Liver (tissue), 8 donors: ENCODE measurements at regions not wholly inside any gene's neighbourhood (a gene's known extent, or its start where the extent isn't known, plus 50 kb on each side); places are given as distances from the start of the nearest gene placed in this dataset.

Source experiments
- DNase-seq: peaks from one replicate; pipeline ENCODE4 v3.0.0-alpha.2; 2017; ENCODE audit warnings: low spot score
- H3K27ac ChIP-seq, 2 donors: one replicate each; pipeline ENCODE4 v1.7.0; 2013; ENCODE audit warnings: inconsistent platforms in 2 of 2, low read length in 2 of 2, control low read depth in 1 of 2, low read depth in 1 of 2, mild to moderate bottlenecking in 1 of 2
- H3K27me3 ChIP-seq, 4 donors: one replicate each; pipeline versions ENCODE4 v1.6.1 to v1.7.0; 2013; ENCODE audit warnings: low read length in 3 of 4, inconsistent platforms in 1 of 4, mild to moderate bottlenecking in 1 of 4, moderate library complexity in 1 of 4; ENCODE audit not compliant: control insufficient read depth in 4 of 4, insufficient read depth in 4 of 4
- H3K36me3 ChIP-seq, 4 donors: one replicate each; pipeline versions ENCODE4 v1.6.1 to v1.7.0; 2013; ENCODE audit warnings: low read length in 3 of 4, mild to moderate bottlenecking in 3 of 4, low read depth in 1 of 4, moderate library complexity in 1 of 4; ENCODE audit not compliant: control insufficient read depth in 4 of 4, insufficient read depth in 3 of 4
- H3K4me1 ChIP-seq, 4 donors: one replicate each; pipeline versions ENCODE4 v1.6.1 to v1.7.0; 2013; ENCODE audit warnings: low read length in 3 of 4, mild to moderate bottlenecking in 3 of 4, moderate library complexity in 1 of 4; ENCODE audit not compliant: control insufficient read depth in 4 of 4, insufficient read depth in 4 of 4
- H3K4me3 ChIP-seq, 3 donors: one replicate each; pipeline versions ENCODE4 v1.6.1 to v1.7.0; 2013; ENCODE audit warnings: low read length in 3 of 3, control low read depth in 1 of 3, low read depth in 1 of 3, mild to moderate bottlenecking in 1 of 3
- H3K9ac ChIP-seq, 2 donors: one replicate each; pipeline ENCODE4 v1.7.0; 2013; ENCODE audit warnings: low read length in 2 of 2, mild to moderate bottlenecking in 2 of 2, moderate library complexity in 2 of 2, control low read depth in 1 of 2, low read depth in 1 of 2
- H3K9me3 ChIP-seq, 4 donors: one replicate each; pipeline versions ENCODE4 v1.6.1 to v1.7.0; 2013; ENCODE audit warnings: low read length in 3 of 4; ENCODE audit not compliant: control insufficient read depth in 4 of 4
- ATF3 ChIP-seq: IDR thresholded peaks from 2 replicates; pipeline ENCODE4 v1.6.1; 2016; ENCODE audit warnings: antibody characterized with exemption
- EGR1 ChIP-seq, 2 donors: IDR thresholded peaks; 2 replicates each; pipeline ENCODE4 v1.6.1; 2016 to 2018; ENCODE audit warnings: antibody characterized with exemption in 2 of 2, low read depth in 2 of 2
- FOXA1 ChIP-seq: IDR thresholded peaks from 2 replicates; pipeline ENCODE4 v1.6.1; 2016; ENCODE audit warnings: antibody characterized with exemption
- FOXA2 ChIP-seq: IDR thresholded peaks from 2 replicates; pipeline ENCODE4 v1.6.1; 2016; ENCODE audit warnings: antibody characterized with exemption
- GABPA ChIP-seq, 2 donors: IDR thresholded peaks in 1 of 2; conservative IDR thresholded peaks in 1 of 2; 2 replicates each; pipeline ENCODE4 v1.6.1; 2016; ENCODE audit warnings: antibody characterized with exemption in 2 of 2, mild to moderate bottlenecking in 1 of 2, moderate library complexity in 1 of 2
- HNF4A ChIP-seq, 2 donors: conservative IDR thresholded peaks; 2 replicates each; pipeline ENCODE4 v1.6.1; 2016; ENCODE audit warnings: antibody characterized with exemption in 2 of 2, mild to moderate bottlenecking in 2 of 2
- HNF4G ChIP-seq: IDR thresholded peaks from 2 replicates; pipeline ENCODE4 v1.6.1; 2016; ENCODE audit warnings: antibody characterized with exemption
- JUND ChIP-seq, 2 donors: IDR thresholded peaks; 2 replicates each; pipeline ENCODE4 v1.6.1; 2016; ENCODE audit warnings: antibody characterized with exemption in 2 of 2
- MAX ChIP-seq: IDR thresholded peaks from 2 replicates; pipeline ENCODE4 v1.6.1; 2016; ENCODE audit warnings: antibody characterized with exemption
- NR2F2 ChIP-seq: IDR thresholded peaks from 2 replicates; pipeline ENCODE4 v1.6.1; 2016; ENCODE audit warnings: antibody characterized with exemption
- RAD21 ChIP-seq, 2 donors: IDR thresholded peaks; 2 replicates each; pipeline ENCODE4 v1.6.1; 2016; ENCODE audit warnings: antibody characterized with exemption in 2 of 2, mild to moderate bottlenecking in 2 of 2
- RXRA ChIP-seq, 2 donors: IDR thresholded peaks; 2 replicates each; pipeline ENCODE4 v1.6.1; 2017 to 2018; ENCODE audit warnings: antibody characterized with exemption in 2 of 2, mild to moderate bottlenecking in 1 of 2
- SP1 ChIP-seq: IDR thresholded peaks from 2 replicates; pipeline ENCODE4 v1.6.1; 2018; ENCODE audit warnings: antibody characterized with exemption, mild to moderate bottlenecking
- TAF1 ChIP-seq: conservative IDR thresholded peaks from 2 replicates; pipeline ENCODE4 v1.6.1; 2016; ENCODE audit warnings: antibody characterized with exemption, mild to moderate bottlenecking
- YY1 ChIP-seq: IDR thresholded peaks from 2 replicates; pipeline ENCODE4 v1.6.1; 2016; ENCODE audit warnings: antibody characterized with exemption, mild to moderate bottlenecking
- WGBS: extraction: QIAGEN DNeasy Blood & Tissue Kit; methylation state at CpG from one replicate; pipeline ENCODE4 v1.1.7; 2013; 5-methylcytosine and 5-hydroxymethylcytosine counted together
- TF ChIP-seq, protein P1 (sequence below): IDR thresholded peaks from 2 replicates; pipeline ENCODE4 v1.6.1; 2016; ENCODE audit warnings: antibody characterized with exemption
- TF ChIP-seq, protein P2 (sequence below): IDR thresholded peaks from 2 replicates; pipeline ENCODE4 v1.6.1; 2016; ENCODE audit warnings: antibody characterized with exemption, mild to moderate bottlenecking
- TF ChIP-seq, protein P3 (sequence below): fragments of 150-350 bp; IDR thresholded peaks from 2 replicates; pipeline ENCODE4 v1.5.1; 2017; ENCODE audit warnings: improper control_type of control experiment, low read depth, low read length; ENCODE audit not compliant: missing input control
- donor health status: healthy.
- donor health status: healthy.
- donor health status: healthy.
- donor health status: healthy.
- donor health status: healthy.

GRCh38 chr1:218705391-218705790, 360.3 kb downstream of the TGFB2 start (continued):
- TF ChIP-seq, protein P1, sequence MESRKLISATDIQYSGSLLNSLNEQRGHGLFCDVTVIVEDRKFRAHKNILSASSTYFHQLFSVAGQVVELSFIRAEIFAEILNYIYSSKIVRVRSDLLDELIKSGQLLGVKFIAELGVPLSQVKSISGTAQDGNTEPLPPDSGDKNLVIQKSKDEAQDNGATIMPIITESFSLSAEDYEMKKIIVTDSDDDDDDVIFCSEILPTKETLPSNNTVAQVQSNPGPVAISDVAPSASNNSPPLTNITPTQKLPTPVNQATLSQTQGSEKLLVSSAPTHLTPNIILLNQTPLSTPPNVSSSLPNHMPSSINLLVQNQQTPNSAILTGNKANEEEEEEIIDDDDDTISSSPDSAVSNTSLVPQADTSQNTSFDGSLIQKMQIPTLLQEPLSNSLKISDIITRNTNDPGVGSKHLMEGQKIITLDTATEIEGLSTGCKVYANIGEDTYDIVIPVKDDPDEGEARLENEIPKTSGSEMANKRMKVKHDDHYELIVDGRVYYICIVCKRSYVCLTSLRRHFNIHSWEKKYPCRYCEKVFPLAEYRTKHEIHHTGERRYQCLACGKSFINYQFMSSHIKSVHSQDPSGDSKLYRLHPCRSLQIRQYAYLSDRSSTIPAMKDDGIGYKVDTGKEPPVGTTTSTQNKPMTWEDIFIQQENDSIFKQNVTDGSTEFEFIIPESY = no peak
- no peak for TF ChIP-seq JUND (IDR thresholded peaks at IDR 0.05)
- TF ChIP-seq MAX = no peak
- no peak for TF ChIP-seq SP1
- no peak for TF ChIP-seq RXRA (IDR thresholded peaks at IDR 0.05)
- no peak for TF ChIP-seq GABPA (IDR thresholded peaks at IDR 0.05 in 1 of 2, conservative IDR thresholded peaks at IDR 0.05 in 1 of 2)
- no peak for TF ChIP-seq HNF4A (conservative IDR thresholded peaks at IDR 0.05)
- no peak for TF ChIP-seq RAD21 (IDR thresholded peaks at IDR 0.05)

GRCh38 chr1:218705911-218706893, 361.1 kb downstream of the TGFB2 start:
- H3K4me1 ChIP-seq = peaks cover 0 to 7% (median 0%) of the 10 kb centered on the region in 4 donors
- WGBS = 44% methylated on average over 7 of the region's 7 CpGs
- no peak for DNase-seq

More at GRCh38 chr1:218705911-218706893, 361.1 kb downstream of the TGFB2 start:
- H3K9me3 ChIP-seq = no peaks in the 10 kb centered on the region
- no peak overlapping the region for H3K27ac ChIP-seq
- TF ChIP-seq RAD21 (IDR thresholded peaks at IDR 0.05) (peak in 1 of 2 donors; percentile 17), YY1 (no peak), JUND (IDR thresholded peaks at IDR 0.05) (peak; percentile 18 to 63), EGR1 (IDR thresholded peaks at IDR 0.05; ENCODE audit: low read depth in 2 of 2) (no peak), TAF1 (no peak), FOXA1 (no peak), ATF3 (no peak), MAX (no peak), GABPA (IDR thresholded peaks at IDR 0.05 in 1 of 2, conservative IDR thresholded peaks at IDR 0.05 in 1 of 2) (no peak), FOXA2 (peak; percentile 46), HNF4A (conservative IDR thresholded peaks at IDR 0.05) (peak; percentile 15 to 38), RXRA (IDR thresholded peaks at IDR 0.05) (peak; percentile 59 to 72), HNF4G (no peak), NR2F2 (peak; percentile 43), SP1 (no peak)
- TF ChIP-seq, protein P2, sequence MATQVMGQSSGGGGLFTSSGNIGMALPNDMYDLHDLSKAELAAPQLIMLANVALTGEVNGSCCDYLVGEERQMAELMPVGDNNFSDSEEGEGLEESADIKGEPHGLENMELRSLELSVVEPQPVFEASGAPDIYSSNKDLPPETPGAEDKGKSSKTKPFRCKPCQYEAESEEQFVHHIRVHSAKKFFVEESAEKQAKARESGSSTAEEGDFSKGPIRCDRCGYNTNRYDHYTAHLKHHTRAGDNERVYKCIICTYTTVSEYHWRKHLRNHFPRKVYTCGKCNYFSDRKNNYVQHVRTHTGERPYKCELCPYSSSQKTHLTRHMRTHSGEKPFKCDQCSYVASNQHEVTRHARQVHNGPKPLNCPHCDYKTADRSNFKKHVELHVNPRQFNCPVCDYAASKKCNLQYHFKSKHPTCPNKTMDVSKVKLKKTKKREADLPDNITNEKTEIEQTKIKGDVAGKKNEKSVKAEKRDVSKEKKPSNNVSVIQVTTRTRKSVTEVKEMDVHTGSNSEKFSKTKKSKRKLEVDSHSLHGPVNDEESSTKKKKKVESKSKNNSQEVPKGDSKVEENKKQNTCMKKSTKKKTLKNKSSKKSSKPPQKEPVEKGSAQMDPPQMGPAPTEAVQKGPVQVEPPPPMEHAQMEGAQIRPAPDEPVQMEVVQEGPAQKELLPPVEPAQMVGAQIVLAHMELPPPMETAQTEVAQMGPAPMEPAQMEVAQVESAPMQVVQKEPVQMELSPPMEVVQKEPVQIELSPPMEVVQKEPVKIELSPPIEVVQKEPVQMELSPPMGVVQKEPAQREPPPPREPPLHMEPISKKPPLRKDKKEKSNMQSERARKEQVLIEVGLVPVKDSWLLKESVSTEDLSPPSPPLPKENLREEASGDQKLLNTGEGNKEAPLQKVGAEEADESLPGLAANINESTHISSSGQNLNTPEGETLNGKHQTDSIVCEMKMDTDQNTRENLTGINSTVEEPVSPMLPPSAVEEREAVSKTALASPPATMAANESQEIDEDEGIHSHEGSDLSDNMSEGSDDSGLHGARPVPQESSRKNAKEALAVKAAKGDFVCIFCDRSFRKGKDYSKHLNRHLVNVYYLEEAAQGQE = no peak
- TF ChIP-seq, protein P1 = no peak
- TF ChIP-seq, protein P3, sequence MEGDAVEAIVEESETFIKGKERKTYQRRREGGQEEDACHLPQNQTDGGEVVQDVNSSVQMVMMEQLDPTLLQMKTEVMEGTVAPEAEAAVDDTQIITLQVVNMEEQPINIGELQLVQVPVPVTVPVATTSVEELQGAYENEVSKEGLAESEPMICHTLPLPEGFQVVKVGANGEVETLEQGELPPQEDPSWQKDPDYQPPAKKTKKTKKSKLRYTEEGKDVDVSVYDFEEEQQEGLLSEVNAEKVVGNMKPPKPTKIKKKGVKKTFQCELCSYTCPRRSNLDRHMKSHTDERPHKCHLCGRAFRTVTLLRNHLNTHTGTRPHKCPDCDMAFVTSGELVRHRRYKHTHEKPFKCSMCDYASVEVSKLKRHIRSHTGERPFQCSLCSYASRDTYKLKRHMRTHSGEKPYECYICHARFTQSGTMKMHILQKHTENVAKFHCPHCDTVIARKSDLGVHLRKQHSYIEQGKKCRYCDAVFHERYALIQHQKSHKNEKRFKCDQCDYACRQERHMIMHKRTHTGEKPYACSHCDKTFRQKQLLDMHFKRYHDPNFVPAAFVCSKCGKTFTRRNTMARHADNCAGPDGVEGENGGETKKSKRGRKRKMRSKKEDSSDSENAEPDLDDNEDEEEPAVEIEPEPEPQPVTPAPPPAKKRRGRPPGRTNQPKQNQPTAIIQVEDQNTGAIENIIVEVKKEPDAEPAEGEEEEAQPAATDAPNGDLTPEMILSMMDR = no peak
- H3K4me3 ChIP-seq = no peak overlapping the region
- no peak overlapping the region for H3K9ac ChIP-seq
- H3K36me3 ChIP-seq = no peaks in the 10 kb centered on the region
- no peaks in the 10 kb centered on the region for H3K27me3 ChIP-seq
